Superior temporal gyrus (tissue), 1 donor: ENCODE measurements at regions not wholly inside any gene's neighbourhood (a gene's known extent, or its start where the extent isn't known, plus 50 kb on each side); places are given as distances from the start of the nearest gene placed in this dataset.
A peak's percentile ranks its signal among the peaks of the same experiment; 100 is the strongest.
"Not testable (repeated sequence)": the region's sequence is repeated elsewhere in the genome, so short reads cannot be mapped to it uniquely, and the experiment has no call there.

Experiments used
- DNase-seq: peaks from one replicate; pipeline ENCODE4 v3.0.0-alpha.2; 2016; ENCODE audit errors: extremely low spot score

GRCh38 chr1:29782846-29783507 is 546.7 kb downstream of the PTPRU start:
- DNase-seq: no peak

GRCh38 chr1:29779146-29779545 is 542.8 kb downstream of the PTPRU start:
- no peak for DNase-seq

GRCh38 chr1:29777522-29777921 is 541.2 kb downstream of the PTPRU start:
- DNase-seq: no peak

- no peak for DNase-seq
Measured at GRCh38 chr1:29774355-29774754, 538.0 kb downstream of the PTPRU start.

- DNase-seq: no peak
Measured at GRCh38 chr1:29772584-29773100, 536.3 kb downstream of the PTPRU start.

GRCh38 chr1:29767769-29768425 is 531.6 kb downstream of the PTPRU start:
- no peak for DNase-seq

GRCh38 chr1:29767088-29767685 is 530.9 kb downstream of the PTPRU start:
- DNase-seq: no peak

GRCh38 chr1:29762635-29763034 is 526.3 kb downstream of the PTPRU start:
- no peak for DNase-seq

GRCh38 chr1:29761159-29761928 is 525.0 kb downstream of the PTPRU start:
- no peak for DNase-seq

- DNase-seq: no peak
Measured at GRCh38 chr1:29760067-29760564, 523.8 kb downstream of the PTPRU start.

GRCh38 chr1:29758781-29759499 is 522.6 kb downstream of the PTPRU start:
- DNase-seq: no peak

GRCh38 chr1:29757866-29758780 is 521.8 kb downstream of the PTPRU start:
- no peak for DNase-seq

GRCh38 chr1:29756901-29757725 is 520.8 kb downstream of the PTPRU start:
- DNase-seq: no peak

- no peak for DNase-seq
Measured at GRCh38 chr1:29756498-29756897, 520.2 kb downstream of the PTPRU start.

- no peak for DNase-seq
Measured at GRCh38 chr1:29756085-29756484, 519.8 kb downstream of the PTPRU start.

- DNase-seq: not testable (repeated sequence)
Measured at GRCh38 chr1:29755412-29756015, 519.2 kb downstream of the PTPRU start.

GRCh38 chr1:29754573-29755375 is 518.5 kb downstream of the PTPRU start:
- DNase-seq: peak; percentile 14
